Naive thymus-derived CD4-positive, alpha-beta T cell (primary cell): ENCODE measurements at regions not wholly inside any gene's neighbourhood (a gene's known extent, or its start where the extent isn't known, plus 50 kb on each side); places are given as distances from the start of the nearest gene placed in this dataset.

ENCODE experiments used
- ATAC-seq: fragments of 150-1000 bp; cut with Tn5 transposase; 2 replicates; pipeline ENCODE4 v1.10.0; 2021; ENCODE audit warnings: mild to moderate bottlenecking, moderate library complexity
- CTCF ChIA-PET: fragments of 350-600 bp; sonication (Branson Sonifier 250); formaldehyde crosslinking; loops from one replicate; lab custom pipeline; 2021; ENCODE audit warnings: antibody characterized with exemption; lab: Charles Lee
- POLR2A ChIA-PET: fragments of 350-600 bp; sonication (Branson Sonifier 250); formaldehyde crosslinking; loops from one replicate; lab custom pipeline; 2021; ENCODE audit warnings: antibody characterized with exemption, inconsistent platforms; lab: Charles Lee
- DNase-seq, 9 donors: peaks; one replicate each; pipeline versions ENCODE4 v3.0.0 to v3.0.0-alpha.2; 2020 to 2022; ENCODE audit warnings: mixed read lengths in 1 of 9
- H3K27ac ChIP-seq: one replicate; pipeline ENCODE4 v1.7.0; 2013; ENCODE audit warnings: mild to moderate bottlenecking, low read depth, low read length, moderate library complexity
- H3K27me3 ChIP-seq, 2 donors: one replicate each; pipeline ENCODE4 v1.7.0; 2013; ENCODE audit warnings: low read length in 2 of 2, mild to moderate bottlenecking in 2 of 2, moderate library complexity in 2 of 2; ENCODE audit not compliant: control insufficient read depth in 2 of 2, insufficient read depth in 2 of 2
- H3K36me3 ChIP-seq, 3 experiments: 1 replicate in 2 of 3; 2 replicates in 1 of 3; pipeline ENCODE4 v1.7.0; 2013; ENCODE audit warnings: low read length in 3 of 3, mild to moderate bottlenecking in 3 of 3, moderate library complexity in 1 of 3; ENCODE audit not compliant: insufficient read depth in 3 of 3, control insufficient read depth in 2 of 3
- H3K4me1 ChIP-seq, 2 donors: one replicate each; pipeline ENCODE4 v1.7.0; 2013; ENCODE audit warnings: low read length in 2 of 2, mild to moderate bottlenecking in 2 of 2, moderate library complexity in 1 of 2; ENCODE audit not compliant: control insufficient read depth in 2 of 2, insufficient read depth in 2 of 2
- H3K4me3 ChIP-seq: 2 replicates; pipeline ENCODE4 v1.7.0; 2013; ENCODE audit warnings: mild to moderate bottlenecking, low read length
- H3K9me3 ChIP-seq, 3 experiments: 1 replicate in 2 of 3; 2 replicates in 1 of 3; pipeline ENCODE4 v1.7.0; 2013; ENCODE audit warnings: low read length in 3 of 3; ENCODE audit not compliant: control insufficient read depth in 2 of 3
- H3K27ac Mint-ChIP-seq, 9 donors: one replicate each; pipeline ENCODE4 v1.8.0; 2020 to 2022; ENCODE audit warnings: mixed read lengths in 9 of 9, mild to moderate bottlenecking in 8 of 9, moderate library complexity in 5 of 9, inconsistent platforms in 2 of 9
- H3K27me3 Mint-ChIP-seq, 5 donors: one replicate each; pipeline ENCODE4 v1.8.0; 2021 to 2022; ENCODE audit warnings: mixed read lengths in 5 of 5, mild to moderate bottlenecking in 1 of 5
- H3K36me3 Mint-ChIP-seq, 5 donors: one replicate each; pipeline ENCODE4 v1.8.0; 2020 to 2022; ENCODE audit warnings: mixed read lengths in 5 of 5, mild to moderate bottlenecking in 3 of 5, inconsistent platforms in 1 of 5
- H3K4me1 Mint-ChIP-seq, 7 donors: one replicate each; pipeline ENCODE4 v1.8.0; 2020 to 2022; ENCODE audit warnings: mixed read lengths in 7 of 7, mild to moderate bottlenecking in 3 of 7, inconsistent platforms in 1 of 7
- H3K4me3 Mint-ChIP-seq, 10 donors: one replicate each; pipeline ENCODE4 v1.8.0; 2020 to 2022; ENCODE audit warnings: mild to moderate bottlenecking in 10 of 10, mixed read lengths in 10 of 10, moderate library complexity in 6 of 10, inconsistent platforms in 2 of 10
- H3K9me3 Mint-ChIP-seq, 11 donors: one replicate each; pipeline ENCODE4 v1.8.0; 2020 to 2022; ENCODE audit warnings: mixed read lengths in 11 of 11, mild to moderate bottlenecking in 4 of 11, inconsistent platforms in 1 of 11, moderate library complexity in 1 of 11
- intact Hi-C, 2 donors: fragments of 100-400 bp; cut with micrococcal nuclease; formaldehyde crosslinking; loops; one replicate each; pipeline ENCODE4 v1.15.1; 2023

DNA sequence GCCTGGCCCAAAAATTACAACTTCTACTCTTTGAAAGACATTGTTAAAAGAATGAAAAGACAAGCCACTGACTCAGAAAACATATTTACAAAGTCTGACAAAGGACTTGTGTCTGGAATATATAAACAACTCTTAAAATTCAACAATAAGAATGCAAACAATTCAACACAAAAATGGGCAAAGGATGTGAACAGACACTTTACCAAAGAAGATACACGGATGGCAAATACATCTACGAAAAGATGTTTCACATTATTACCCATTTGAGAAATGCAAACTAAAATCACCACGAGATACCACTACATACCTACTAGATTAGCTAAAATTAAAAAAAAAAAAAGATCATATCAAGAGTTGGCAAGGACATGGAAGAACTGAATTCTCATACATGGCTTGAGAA lies 80.8 kb upstream of the METRNL start:
- Histone ChIP-seq H3K27me3 (no peaks in the 10 kb centered on the region), H3K9me3 (no peaks in the 10 kb centered on the region), H3K36me3 (no peaks in the 10 kb centered on the region), H3K4me3 (no peak overlapping the region), H3K27ac (no peak overlapping the region), H3K4me1 (no peaks in the 10 kb centered on the region)
- Mint-ChIP-seq H3K4me1 (peaks cover 0 to 12% (median 0%) of the 10 kb centered on the region in 7 donors), H3K27me3 (peaks cover 0 to 14% (median 0%) of the 10 kb centered on the region in 5 donors), H3K9me3 (peaks cover 0 to 22% (median 13%) of the 10 kb centered on the region in 11 donors), H3K4me3 (no peak overlapping the region), H3K27ac (no peak overlapping the region), H3K36me3 (peaks cover 7 to 37% (median 34%) of the 10 kb centered on the region in 5 donors)
- CTCF ChIA-PET, result no interaction called here
- intact Hi-C loops, result no loop called here
- DNase-seq, result no peak
- POLR2A ChIA-PET, result no interaction called here
- no peak for ATAC-seq

DNA sequence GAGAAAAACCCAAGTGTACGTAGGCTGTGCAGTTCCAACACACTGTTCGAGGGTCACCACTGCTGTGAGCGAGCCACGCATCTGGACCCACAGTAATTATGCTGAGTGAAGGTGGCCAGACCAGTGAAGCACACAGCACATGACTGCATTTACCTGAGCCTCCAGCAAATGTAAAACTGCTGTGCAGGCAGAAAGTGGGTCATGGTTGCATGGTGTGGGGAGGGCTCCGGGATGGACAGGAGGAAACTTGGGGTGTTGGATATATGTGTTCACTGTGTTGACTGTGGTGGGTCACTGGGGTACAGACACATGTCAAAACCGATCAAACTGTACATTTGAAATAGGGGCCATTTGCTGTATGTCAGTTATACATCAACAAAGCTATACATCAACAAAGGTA lies 78.7 kb upstream of the METRNL start:
- H3K4me1 Mint-ChIP-seq, result peaks cover 0 to 12% (median 0%) of the 10 kb centered on the region in 7 donors

DNA sequence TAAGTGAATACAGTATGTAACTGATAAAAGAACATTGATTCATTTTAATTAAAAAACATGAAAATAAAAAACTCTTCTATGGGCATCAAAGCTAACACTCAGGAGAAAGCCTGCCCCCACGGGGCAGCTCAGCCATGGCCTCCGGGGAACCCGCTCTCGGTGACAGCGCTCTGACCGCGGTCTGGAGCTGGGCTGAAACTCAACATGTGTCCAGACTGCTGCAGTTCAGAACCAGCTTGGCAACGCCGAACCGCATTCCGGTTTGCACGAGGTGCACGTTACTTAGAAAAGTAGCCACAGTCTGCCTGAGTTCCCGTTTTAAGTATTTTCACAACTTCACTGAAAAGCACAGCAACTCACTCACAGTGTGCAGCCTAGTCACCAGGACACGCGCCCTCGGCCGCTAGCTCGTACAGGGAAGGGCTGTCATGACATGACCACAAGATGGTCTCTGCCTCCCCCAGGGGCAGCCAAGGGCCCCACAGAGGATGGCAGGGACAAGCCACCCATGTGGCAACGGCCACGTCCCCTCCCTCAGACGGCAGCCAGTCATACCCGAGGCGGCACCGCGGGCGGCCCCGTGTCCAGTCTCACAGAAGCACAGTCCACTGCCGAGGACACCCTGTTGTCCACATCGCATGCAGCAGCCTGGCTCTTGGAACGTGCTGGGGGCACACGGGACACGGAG lies 77.1 kb upstream of the METRNL start:
- no peak for DNase-seq
- Histone ChIP-seq H3K27ac (no peak overlapping the region), H3K4me3 (no peak overlapping the region), H3K36me3 (peaks cover 0 to 21% (median 0%) of the 10 kb centered on the region in 3 experiments), H3K4me1 (no peaks in the 10 kb centered on the region), H3K9me3 (no peaks in the 10 kb centered on the region), H3K27me3 (no peaks in the 10 kb centered on the region)
- Mint-ChIP-seq H3K9me3 (peaks cover 0 to 10% (median 4%) of the 10 kb centered on the region in 11 donors), H3K4me1 (peaks cover 0 to 3% (median 0%) of the 10 kb centered on the region in 7 donors), H3K27me3 (peaks cover 0 to 2% (median 0%) of the 10 kb centered on the region in 5 donors), H3K36me3 (peaks cover 4 to 39% (median 28%) of the 10 kb centered on the region in 5 donors), H3K27ac (no peak overlapping the region), H3K4me3 (no peak overlapping the region)
- ATAC-seq, result no peak
- ChIA-PET POLR2A (no interaction called here), CTCF (interaction anchor here (0.6 to 0.7 kb wide), 2 partner anchors 40 to 161 kb away, joined by 4 read pairs; no protein-coding TSS in a partner anchor)
- intact Hi-C loops, result no loop called here

More for the DNA sequence above, 78.7 kb upstream of the METRNL start:
- Mint-ChIP-seq H3K4me3 (no peak overlapping the region), H3K9me3 (peaks cover 0 to 10% (median 4%) of the 10 kb centered on the region in 11 donors), H3K36me3 (peaks cover 4 to 30% (median 21%) of the 10 kb centered on the region in 5 donors), H3K27ac (peak overlapping the region in 1 of 9 donors; percentile 22), H3K27me3 (peaks cover 0 to 2% (median 0%) of the 10 kb centered on the region in 5 donors)
- ChIA-PET POLR2A (no interaction called here), CTCF (no interaction called here)
- ATAC-seq (no peak), DNase-seq (no peak)
- Histone ChIP-seq H3K27ac (no peak overlapping the region), H3K4me1 (no peaks in the 10 kb centered on the region), H3K9me3 (no peaks in the 10 kb centered on the region), H3K36me3 (peaks cover 0 to 9% (median 0%) of the 10 kb centered on the region in 3 experiments), H3K4me3 (no peak overlapping the region), H3K27me3 (no peaks in the 10 kb centered on the region)
- intact Hi-C loops, result no loop called here

DNA sequence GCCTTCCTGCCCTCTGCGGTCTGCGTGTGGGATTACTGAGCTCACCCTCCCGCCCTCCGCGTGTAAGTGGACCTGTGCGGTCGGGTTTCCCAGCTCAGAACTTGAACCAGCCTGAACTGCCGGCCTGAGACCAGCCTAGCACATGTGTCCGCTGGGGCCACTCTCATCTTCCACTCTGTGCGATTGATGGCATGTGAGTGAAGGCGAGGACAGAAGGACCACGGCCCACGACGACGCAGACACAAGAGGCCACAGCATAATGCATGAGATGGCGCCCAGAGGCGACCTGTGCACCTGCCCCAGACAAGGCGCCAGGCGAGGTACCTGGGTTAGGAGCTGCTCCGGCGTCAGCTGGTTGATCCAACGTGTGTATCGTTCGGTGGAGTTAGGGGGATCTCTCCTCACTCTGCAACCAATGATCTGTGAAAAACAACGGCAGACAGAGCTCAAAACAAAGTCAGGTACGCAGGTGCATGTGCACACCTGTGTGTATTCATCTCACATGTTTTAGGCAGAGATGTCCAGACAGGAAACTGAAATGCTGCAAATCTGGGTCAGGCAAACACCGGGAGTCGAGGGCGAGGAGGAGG lies 74.5 kb upstream of the METRNL start:
- no peaks in the 10 kb centered on the region for H3K4me1 ChIP-seq

DNA sequence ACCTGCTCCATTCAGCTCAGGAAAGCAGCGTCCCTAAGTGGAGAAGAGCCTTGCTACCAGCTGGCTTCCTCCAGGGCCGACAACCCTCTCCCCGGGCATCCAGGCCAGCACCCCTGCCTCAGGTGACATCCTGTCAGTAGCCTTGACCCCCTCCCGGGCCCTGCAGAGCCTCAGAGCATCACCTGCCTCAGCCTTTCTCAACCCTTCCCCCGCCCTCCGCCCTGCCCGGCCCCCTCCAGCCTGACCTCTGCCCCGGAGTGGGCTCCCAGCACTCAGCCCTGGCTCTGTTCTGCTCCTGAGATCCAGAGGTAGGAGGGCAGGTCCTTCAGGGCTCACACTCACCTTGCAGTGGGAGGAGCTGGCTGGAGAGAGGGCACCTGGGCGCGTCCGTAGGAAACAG lies 73.8 kb upstream of the METRNL start:
- peaks cover 0 to 21% (median 0%) of the 10 kb centered on the region in 3 experiments for H3K36me3 ChIP-seq
- Mint-ChIP-seq H3K4me1 (peaks cover 0 to 6% (median 0%) of the 10 kb centered on the region in 7 donors), H3K4me3 (no peak overlapping the region), H3K27ac (no peak overlapping the region), H3K27me3 (no peaks in the 10 kb centered on the region), H3K36me3 (peaks cover 0 to 34% (median 19%) of the 10 kb centered on the region in 5 donors), H3K9me3 (no peaks in the 10 kb centered on the region)
- no peak overlapping the region for H3K27ac ChIP-seq
- DNase-seq (no peak), ATAC-seq (no peak)
- no peaks in the 10 kb centered on the region for H3K9me3 ChIP-seq
- CTCF ChIA-PET, result no interaction called here
- no peaks in the 10 kb centered on the region for H3K4me1 ChIP-seq
- POLR2A ChIA-PET, result no interaction called here
- intact Hi-C loops, result no loop called here
- no peaks in the 10 kb centered on the region for H3K27me3 ChIP-seq
- no peak overlapping the region for H3K4me3 ChIP-seq

More for the DNA sequence above, 74.5 kb upstream of the METRNL start:
- no peak for ATAC-seq
- peak overlapping the region in 2 of 9 donors; percentile 9 to 51 for H3K27ac Mint-ChIP-seq
- H3K4me3 Mint-ChIP-seq, result no peak overlapping the region
- H3K9me3 ChIP-seq, result no peaks in the 10 kb centered on the region
- no peaks in the 10 kb centered on the region for H3K9me3 Mint-ChIP-seq
- H3K27me3 ChIP-seq, result no peaks in the 10 kb centered on the region
- DNase-seq, result no peak
- H3K27ac ChIP-seq, result no peak overlapping the region
- peaks cover 0 to 4% (median 0%) of the 10 kb centered on the region in 7 donors for H3K4me1 Mint-ChIP-seq
- CTCF ChIA-PET, result no interaction called here
- intact Hi-C loops, result no loop called here
- H3K27me3 Mint-ChIP-seq, result no peaks in the 10 kb centered on the region
- POLR2A ChIA-PET, result no interaction called here
- peaks cover 0 to 21% (median 0%) of the 10 kb centered on the region in 3 experiments for H3K36me3 ChIP-seq
- no peak overlapping the region for H3K4me3 ChIP-seq
- H3K36me3 Mint-ChIP-seq, result peaks cover 0 to 35% (median 19%) of the 10 kb centered on the region in 5 donors

DNA sequence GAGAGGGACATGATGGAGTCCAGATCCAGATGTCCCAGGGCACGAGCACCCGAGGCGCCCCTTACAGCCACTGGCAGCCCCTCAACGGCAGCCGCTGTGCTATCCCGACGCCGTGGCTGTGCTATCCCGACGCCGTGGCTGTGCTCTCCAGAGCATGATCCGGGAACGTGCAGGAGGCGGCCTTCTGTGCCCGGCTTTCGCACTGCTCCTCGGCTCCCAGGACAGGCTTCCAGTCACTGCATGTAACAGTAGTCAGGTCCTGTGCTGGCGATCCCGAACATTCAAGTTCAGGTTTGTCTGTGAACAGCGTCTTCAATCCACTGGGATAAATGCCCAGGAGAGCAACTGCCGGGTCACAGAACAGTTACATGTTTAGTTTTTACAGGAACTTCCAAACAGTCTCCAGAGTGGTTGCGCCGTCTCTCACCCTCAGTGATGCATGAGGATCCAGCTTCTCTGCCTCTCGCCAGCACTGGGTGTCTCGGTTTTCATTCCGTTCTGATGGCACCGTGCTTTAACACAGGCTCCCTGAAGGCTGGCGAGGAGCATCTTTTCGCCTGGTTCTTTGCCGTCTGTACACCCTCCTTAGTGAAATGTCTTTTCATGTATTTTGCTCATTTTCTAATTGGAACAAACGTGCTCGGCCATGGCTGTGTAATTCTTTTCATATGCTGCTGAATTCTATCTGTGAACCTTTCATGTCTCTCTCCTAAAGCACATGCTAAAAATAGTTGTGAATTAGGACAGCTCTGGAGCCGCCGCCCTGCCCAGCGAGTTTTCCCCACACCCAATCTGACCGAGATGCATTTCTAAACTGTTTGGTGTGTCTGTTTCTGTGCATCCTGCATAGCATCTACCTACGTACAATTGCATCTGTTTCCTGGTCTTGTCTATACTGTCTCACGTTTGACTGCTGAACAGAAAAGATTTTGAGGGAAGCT lies 72.6 kb upstream of the METRNL start:
- no peaks in the 10 kb centered on the region for H3K27me3 Mint-ChIP-seq
- Histone ChIP-seq H3K9me3 (no peaks in the 10 kb centered on the region), H3K27me3 (no peaks in the 10 kb centered on the region), H3K36me3 (peaks cover 0 to 21% (median 0%) of the 10 kb centered on the region in 3 experiments), H3K4me1 (no peaks in the 10 kb centered on the region), H3K27ac (no peak overlapping the region), H3K4me3 (no peak overlapping the region)
- H3K4me3 Mint-ChIP-seq, result no peak overlapping the region
- ATAC-seq (no peak), DNase-seq (no peak)
- H3K9me3 Mint-ChIP-seq, result no peaks in the 10 kb centered on the region
- POLR2A ChIA-PET, result no interaction called here
- peak overlapping the region in 1 of 9 donors; percentile 81 for H3K27ac Mint-ChIP-seq
- CTCF ChIA-PET, result no interaction called here
- H3K4me1 Mint-ChIP-seq, result peaks cover 0 to 4% (median 0%) of the 10 kb centered on the region in 7 donors
- H3K36me3 Mint-ChIP-seq, result peaks cover 0 to 30% (median 12%) of the 10 kb centered on the region in 5 donors
- intact Hi-C loops, result no loop called here
